ENCODE measurements at regions not wholly inside any gene's neighbourhood (a gene's known extent, or its start where the extent isn't known, plus 50 kb on each side); places are given as distances from the start of the nearest gene placed in this dataset.

- FAIRE-seq (no peak), ATAC-seq (no peak), DNase-seq (ENCODE audit: extremely low read depth in 1 of 4, low spot score in 3 of 4) (no peak)
- Histone ChIP-seq H3K4me2 (ENCODE audit: insufficient read depth, low read length) (no peak overlapping the region), H4K20me1 (replicated peaks; ENCODE audit: control insufficient read depth, insufficient read depth, low read length) (no peaks in the 10 kb centered on the region), H3K27me3 (ENCODE audit: control insufficient read depth in 2 of 2, insufficient read depth in 2 of 2, low read length in 2 of 2) (peaks cover 4 to 5% of the 10 kb centered on the region in 2 experiments; a peak in 2 of 5 replicates), H3K9me3 (replicated peaks; ENCODE audit: control insufficient read depth, insufficient read depth, low read depth, low read length) (no peaks in the 10 kb centered on the region), H3K9ac (ENCODE audit: insufficient read depth in 1 of 2, low read depth in 2 of 2, low read length in 2 of 2) (no peak overlapping the region), H2AFZ (ENCODE audit: low read depth, low read length) (no peak overlapping the region), H3K4me1 (replicated peaks in 1 of 2; ENCODE audit: control insufficient read depth in 2 of 2, insufficient read depth in 2 of 2, low read length in 2 of 2) (no peaks in the 10 kb centered on the region), H3K36me3 (ENCODE audit: control insufficient read depth, insufficient read depth, low read length) (no peaks in the 10 kb centered on the region), H3K79me2 (ENCODE audit: control insufficient read depth, insufficient read depth, low read length) (no peaks in the 10 kb centered on the region), H3K27ac (ENCODE audit: extremely low read depth, low read depth, low read length) (no peak overlapping the region), H3K4me3 (no peak overlapping the region), H3K9me1 (ENCODE audit: control insufficient read depth, insufficient read depth, low read length) (no peaks in the 10 kb centered on the region)
- intact Hi-C loops (cut with micrococcal nuclease) (no loop called here), in situ Hi-C loops (cut with MboI) (no loop called here)
- no TSS peak for BruUV-seq (replicated peaks)
- POLR2A ChIA-PET: no interaction called here
- TF ChIP-seq TAL1 (IDR thresholded peaks at IDR 0.05) (no peak), RHOXF2B (CRISPR knock-in tag; conservative IDR thresholded peaks at IDR 0.05) (no peak), PYGO2 (tag; IDR thresholded peaks at IDR 0.05) (no peak), SOX6 (IDR thresholded peaks at IDR 0.05) (no peak), RFX5 (IDR thresholded peaks at IDR 0.05; ENCODE audit: low read depth, low read length) (no peak), AFF4 (CRISPR knock-in tag; IDR thresholded peaks at IDR 0.05) (no peak), PHF21A (IDR thresholded peaks at IDR 0.05; ENCODE audit: borderline replicate concordance, low read depth) (no peak), ZNF354B (CRISPR knock-in tag; IDR thresholded peaks at IDR 0.05) (no peak), GTF2E2 (tag; IDR thresholded peaks at IDR 0.05) (no peak)
- TF ChIP-seq, protein P1, sequence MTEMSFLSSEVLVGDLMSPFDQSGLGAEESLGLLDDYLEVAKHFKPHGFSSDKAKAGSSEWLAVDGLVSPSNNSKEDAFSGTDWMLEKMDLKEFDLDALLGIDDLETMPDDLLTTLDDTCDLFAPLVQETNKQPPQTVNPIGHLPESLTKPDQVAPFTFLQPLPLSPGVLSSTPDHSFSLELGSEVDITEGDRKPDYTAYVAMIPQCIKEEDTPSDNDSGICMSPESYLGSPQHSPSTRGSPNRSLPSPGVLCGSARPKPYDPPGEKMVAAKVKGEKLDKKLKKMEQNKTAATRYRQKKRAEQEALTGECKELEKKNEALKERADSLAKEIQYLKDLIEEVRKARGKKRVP (CRISPR knock-in tag; IDR thresholded peaks at IDR 0.05): no peak
- TF ChIP-seq, protein P2, sequence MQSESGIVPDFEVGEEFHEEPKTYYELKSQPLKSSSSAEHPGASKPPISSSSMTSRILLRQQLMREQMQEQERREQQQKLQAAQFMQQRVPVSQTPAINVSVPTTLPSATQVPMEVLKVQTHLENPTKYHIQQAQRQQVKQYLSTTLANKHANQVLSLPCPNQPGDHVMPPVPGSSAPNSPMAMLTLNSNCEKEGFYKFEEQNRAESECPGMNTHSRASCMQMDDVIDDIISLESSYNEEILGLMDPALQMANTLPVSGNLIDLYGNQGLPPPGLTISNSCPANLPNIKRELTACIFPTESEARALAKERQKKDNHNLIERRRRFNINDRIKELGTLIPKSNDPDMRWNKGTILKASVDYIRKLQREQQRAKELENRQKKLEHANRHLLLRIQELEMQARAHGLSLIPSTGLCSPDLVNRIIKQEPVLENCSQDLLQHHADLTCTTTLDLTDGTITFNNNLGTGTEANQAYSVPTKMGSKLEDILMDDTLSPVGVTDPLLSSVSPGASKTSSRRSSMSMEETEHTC (IDR thresholded peaks at IDR 0.05): no peak
- TF ChIP-seq, protein P3, sequence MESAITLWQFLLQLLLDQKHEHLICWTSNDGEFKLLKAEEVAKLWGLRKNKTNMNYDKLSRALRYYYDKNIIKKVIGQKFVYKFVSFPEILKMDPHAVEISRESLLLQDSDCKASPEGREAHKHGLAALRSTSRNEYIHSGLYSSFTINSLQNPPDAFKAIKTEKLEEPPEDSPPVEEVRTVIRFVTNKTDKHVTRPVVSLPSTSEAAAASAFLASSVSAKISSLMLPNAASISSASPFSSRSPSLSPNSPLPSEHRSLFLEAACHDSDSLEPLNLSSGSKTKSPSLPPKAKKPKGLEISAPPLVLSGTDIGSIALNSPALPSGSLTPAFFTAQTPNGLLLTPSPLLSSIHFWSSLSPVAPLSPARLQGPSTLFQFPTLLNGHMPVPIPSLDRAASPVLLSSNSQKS (CRISPR knock-in tag; IDR thresholded peaks at IDR 0.05): no peak
- TF ChIP-seq, protein P4, sequence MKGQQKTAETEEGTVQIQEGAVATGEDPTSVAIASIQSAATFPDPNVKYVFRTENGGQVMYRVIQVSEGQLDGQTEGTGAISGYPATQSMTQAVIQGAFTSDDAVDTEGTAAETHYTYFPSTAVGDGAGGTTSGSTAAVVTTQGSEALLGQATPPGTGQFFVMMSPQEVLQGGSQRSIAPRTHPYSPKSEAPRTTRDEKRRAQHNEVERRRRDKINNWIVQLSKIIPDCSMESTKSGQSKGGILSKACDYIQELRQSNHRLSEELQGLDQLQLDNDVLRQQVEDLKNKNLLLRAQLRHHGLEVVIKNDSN (CRISPR knock-in tag; IDR thresholded peaks at IDR 0.05): no peak
- WGBS (ENCODE audit: insufficient coverage, low coverage, missing lambda C conversion rate): 4% methylated on average over 1 of the region's 1 CpG
- CTCF ChIA-PET (ENCODE audit: low intra/inter-chr PET ratio): no interaction called here
Measured at GRCh38 chr5:83000922-83001321, 76.3 kb downstream of the TMEM167A start.
